Caco-2 (cell line): ENCODE measurements at regions not wholly inside any gene's neighbourhood (a gene's known extent, or its start where the extent isn't known, plus 50 kb on each side); places are given as distances from the start of the nearest gene placed in this dataset.

ENCODE experiments used
- BruUV-seq: library from RNA; stranded (reverse); fragments of 400-500 nt; replicated peaks from 2 replicates; lab custom pipeline; 2021; lab: Mats Ljungman, UMichigan
- CTCF ChIA-PET: fragments of 300-600 bp; sonication (Branson Sonifier 250); formaldehyde crosslinking; loops from one replicate; lab custom pipeline; 2022; ENCODE audit warnings: antibody characterized with exemption; lab: Charles Lee
- POLR2A ChIA-PET: fragments of 300-600 bp; sonication (Branson Sonifier 250); formaldehyde crosslinking; loops from one replicate; lab custom pipeline; 2022; ENCODE audit warnings: antibody characterized with exemption; lab: Charles Lee
- DNase-seq, 2 experiments: peaks; one replicate each; pipeline versions ENCODE4 v3.0.0 to v3.0.0-alpha.2; 2020 to 2022
- H3K27me3 ChIP-seq: replicated peaks from 2 replicates; pipeline ENCODE4 v1.6.0; 2011; ENCODE audit warnings: low read length; ENCODE audit not compliant: control insufficient read depth, insufficient read depth
- H3K36me3 ChIP-seq: 2 replicates; pipeline ENCODE4 v1.5.1; 2011; ENCODE audit warnings: low read length; ENCODE audit not compliant: control insufficient read depth, insufficient read depth
- H3K4me1 ChIP-seq: fragments of 250-450 bp; sonication (Bioruptor Pico); 2 replicates; pipeline ENCODE4 v1.5.1; 2020; ENCODE audit warnings: mild to moderate bottlenecking
- H3K4me3 ChIP-seq: 2 replicates; pipeline ENCODE4 v1.5.1; 2011; ENCODE audit warnings: low read depth, mild to moderate bottlenecking, control low read depth, low read length
- H3K9me3 ChIP-seq: fragments of 250-450 bp; sonication (Bioruptor Pico); 2 replicates; pipeline ENCODE4 v1.5.1; 2020; ENCODE audit warnings: mild to moderate bottlenecking, moderate library complexity
- H3K27ac Mint-ChIP-seq: one replicate; pipeline ENCODE4 v1.8.0; 2022; ENCODE audit warnings: mixed read lengths; ENCODE audit not compliant: unreplicated experiment
- H3K27me3 Mint-ChIP-seq: one replicate; pipeline ENCODE4 v1.8.0; 2022; ENCODE audit warnings: mixed read lengths; ENCODE audit not compliant: insufficient read depth, unreplicated experiment
- H3K36me3 Mint-ChIP-seq: one replicate; pipeline ENCODE4 v1.8.0; 2022; ENCODE audit warnings: mild to moderate bottlenecking, mixed read lengths; ENCODE audit not compliant: insufficient read depth, unreplicated experiment
- H3K4me1 Mint-ChIP-seq: one replicate; pipeline ENCODE4 v1.8.0; 2022; ENCODE audit warnings: low read depth, mixed read lengths; ENCODE audit not compliant: unreplicated experiment
- H3K4me3 Mint-ChIP-seq: one replicate; pipeline ENCODE4 v1.8.0; 2022; ENCODE audit warnings: mild to moderate bottlenecking, moderate library complexity, mixed read lengths; ENCODE audit not compliant: unreplicated experiment
- H3K9me3 Mint-ChIP-seq: one replicate; pipeline ENCODE4 v1.8.0; 2022; ENCODE audit warnings: mixed read lengths; ENCODE audit not compliant: unreplicated experiment
- CTCF ChIP-seq, 2 experiments: fragments of 200-600 bp in 1 of 2; IDR thresholded peaks; 1 replicate in 1 of 2; 2 replicates in 1 of 2; pipeline versions ENCODE4 v1.5.1 to v1.8.0; 2011 to 2022; ENCODE audit warnings: antibody characterized with exemption in 1 of 2, control low read depth in 1 of 2, inconsistent platforms in 1 of 2, low read depth in 1 of 2, low read length in 1 of 2, mild to moderate bottlenecking in 1 of 2, moderate library complexity in 1 of 2; ENCODE audit not compliant: insufficient read depth in 1 of 2, severe bottlenecking in 1 of 2, unreplicated experiment in 1 of 2
- intact Hi-C: fragments of 100-400 bp; cut with micrococcal nuclease; formaldehyde crosslinking; loops from one replicate; pipeline ENCODE4 v1.10.0; 2022; ENCODE audit not compliant: unreplicated experiment

- Mint-ChIP-seq H3K4me3 (no peak overlapping the region), H3K9me3 (no peaks in the 10 kb centered on the region), H3K4me1 (peaks cover 13% of the 10 kb centered on the region), H3K27ac (no peak overlapping the region), H3K27me3 (no peaks in the 10 kb centered on the region), H3K36me3 (no peaks in the 10 kb centered on the region)
- no peaks in the 10 kb centered on the region for H3K9me3 ChIP-seq
- H3K4me1 ChIP-seq: peaks cover 19% of the 10 kb centered on the region
- intact Hi-C loops: no loop called here
- ChIA-PET POLR2A (no interaction called here), CTCF (no interaction called here)
- no peak for TF ChIP-seq CTCF (IDR thresholded peaks at IDR 0.05; ENCODE audit: insufficient read depth in 1 of 2, low read depth in 1 of 2, low read length in 1 of 2, severe bottlenecking in 1 of 2, unreplicated experiment in 1 of 2)
- H3K4me3 ChIP-seq: no peak overlapping the region
- H3K27me3 ChIP-seq: no peaks in the 10 kb centered on the region
- DNase-seq: no peak
- BruUV-seq: no TSS peak
- no peaks in the 10 kb centered on the region for H3K36me3 ChIP-seq
Measured at GRCh38 chr13:59451236-59451635, 712.5 kb downstream of the DIAPH3 start.

- Mint-ChIP-seq H3K27ac (no peak overlapping the region), H3K4me1 (peaks cover 13% of the 10 kb centered on the region)
- no TSS peak for BruUV-seq
Measured at GRCh38 chr13:59452189-59452890, 711.4 kb downstream of the DIAPH3 start.

GRCh38 chr13:59458908-59459579, 704.7 kb downstream of the DIAPH3 start:
- Histone ChIP-seq H3K4me1 (no peaks in the 10 kb centered on the region), H3K27me3 (no peaks in the 10 kb centered on the region), H3K36me3 (no peaks in the 10 kb centered on the region), H3K9me3 (no peaks in the 10 kb centered on the region), H3K4me3 (no peak overlapping the region)
- peaks cover 12% of the 10 kb centered on the region for H3K4me1 Mint-ChIP-seq
- no peaks in the 10 kb centered on the region for H3K9me3 Mint-ChIP-seq
- CTCF ChIA-PET: no interaction called here
- H3K36me3 Mint-ChIP-seq: no peaks in the 10 kb centered on the region
- TF ChIP-seq CTCF (IDR thresholded peaks at IDR 0.05; ENCODE audit: insufficient read depth in 1 of 2, low read depth in 1 of 2, low read length in 1 of 2, severe bottlenecking in 1 of 2, unreplicated experiment in 1 of 2): no peak
- no peak overlapping the region for H3K27ac Mint-ChIP-seq
- H3K27me3 Mint-ChIP-seq: no peaks in the 10 kb centered on the region
- POLR2A ChIA-PET: interaction anchor here (0.6 kb wide), 1 partner anchor 1002 kb away, joined by 3 read pairs; no protein-coding TSS in a partner anchor
- BruUV-seq: no TSS peak
- DNase-seq: no peak
- no peak overlapping the region for H3K4me3 Mint-ChIP-seq
- intact Hi-C loops: no loop called here

More at GRCh38 chr13:59452189-59452890, 711.4 kb downstream of the DIAPH3 start:
- Histone ChIP-seq H3K36me3 (no peaks in the 10 kb centered on the region), H3K4me1 (peaks cover 14% of the 10 kb centered on the region), H3K27me3 (no peaks in the 10 kb centered on the region), H3K4me3 (no peak overlapping the region), H3K9me3 (no peaks in the 10 kb centered on the region)
- ChIA-PET CTCF (no interaction called here), POLR2A (no interaction called here)
- intact Hi-C loops: no loop called here
- TF ChIP-seq CTCF (IDR thresholded peaks at IDR 0.05; ENCODE audit: insufficient read depth in 1 of 2, low read depth in 1 of 2, low read length in 1 of 2, severe bottlenecking in 1 of 2, unreplicated experiment in 1 of 2): no peak
- Mint-ChIP-seq H3K36me3 (no peaks in the 10 kb centered on the region), H3K27me3 (no peaks in the 10 kb centered on the region), H3K9me3 (no peaks in the 10 kb centered on the region), H3K4me3 (no peak overlapping the region)
- no peak for DNase-seq
